ENCODE measurements at regions not wholly inside any gene's neighbourhood (a gene's known extent, or its start where the extent isn't known, plus 50 kb on each side); places are given as distances from the start of the nearest gene placed in this dataset.

GRCh38 chr2:186199029-186199428, 287.0 kb upstream of the ZC3H15 start:
- TF ChIP-seq FOS (IDR thresholded peaks at IDR 0.05; ENCODE audit: borderline replicate concordance, insufficient read depth, low read length) (no peak), POLR2A (IDR thresholded peaks at IDR 0.05; ENCODE audit: low read depth, low read length) (no peak), JUN (IDR thresholded peaks at IDR 0.05; ENCODE audit: borderline replicate concordance, insufficient read depth, insufficient read length, low read depth) (no peak), CTCF (IDR thresholded peaks at IDR 0.05; ENCODE audit: extremely low read depth in 1 of 2, insufficient read depth in 1 of 2, low read depth in 1 of 2, low read length in 2 of 2) (no peak), GATA2 (IDR thresholded peaks at IDR 0.05; ENCODE audit: insufficient read depth, insufficient read length, low read depth, low read length) (no peak), POLR2AphosphoS5 (IDR thresholded peaks at IDR 0.05; ENCODE audit: insufficient read depth, low read depth, low read length) (no peak)
- TF ChIP-seq, protein P1, sequence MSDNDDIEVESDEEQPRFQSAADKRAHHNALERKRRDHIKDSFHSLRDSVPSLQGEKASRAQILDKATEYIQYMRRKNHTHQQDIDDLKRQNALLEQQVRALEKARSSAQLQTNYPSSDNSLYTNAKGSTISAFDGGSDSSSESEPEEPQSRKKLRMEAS (IDR thresholded peaks at IDR 0.05; ENCODE audit: insufficient read depth, insufficient read length) = no peak
- no peak overlapping the region for H3K4me3 ChIP-seq (replicated peaks in 1 of 3; ENCODE audit: insufficient read depth in 1 of 3, low read depth in 1 of 3, low read length in 3 of 3)
- no peaks in the 10 kb centered on the region for H3K27me3 ChIP-seq (ENCODE audit: control insufficient read depth in 2 of 2, insufficient read depth in 2 of 2, low read length in 2 of 2)
- dilution Hi-C loops (cut with MboI; ENCODE audit: extremely low pct_ligation_motif_present, low sequenced_read_pairs) = no loop called here
- no peak overlapping the region for H3K4me2 ChIP-seq (ENCODE audit: insufficient read depth, low read length)
- H3K79me2 ChIP-seq (ENCODE audit: control insufficient read depth, insufficient read depth, low read length) = no peaks in the 10 kb centered on the region
- no peaks in the 10 kb centered on the region for H3K9me1 ChIP-seq (replicated peaks; ENCODE audit: control insufficient read depth, extremely low read depth, insufficient read depth, low read length)
- no peak for FAIRE-seq
- H4K20me1 ChIP-seq (replicated peaks; ENCODE audit: control insufficient read depth, extremely low read depth, insufficient read depth, low read length) = no peaks in the 10 kb centered on the region
- H3K4me1 ChIP-seq (ENCODE audit: control insufficient read depth, extremely low read depth, insufficient read depth, low read length) = no peaks in the 10 kb centered on the region
- H3K9me3 ChIP-seq (replicated peaks; ENCODE audit: control insufficient read depth, insufficient read depth, low read length) = no peaks in the 10 kb centered on the region
- no peaks in the 10 kb centered on the region for H3K36me3 ChIP-seq (ENCODE audit: control insufficient read depth in 2 of 2, extremely low read depth in 1 of 2, insufficient read depth in 2 of 2, low read length in 2 of 2)
- no peak overlapping the region for H2AFZ ChIP-seq (ENCODE audit: low read depth, low read length)
- intact Hi-C loops (cut with micrococcal nuclease) = no loop called here
- no TSS peak for BruUV-seq (replicated peaks)
- no peak for DNase-seq (ENCODE audit: low read depth, low spot score)
- H3K9ac ChIP-seq (replicated peaks; ENCODE audit: extremely low read depth, insufficient read depth, low read length) = no peak overlapping the region
- ChIA-PET POLR2A (no interaction called here), CTCF (no interaction called here)
- H3K27ac ChIP-seq (ENCODE audit: insufficient read depth, low read depth, low read length) = no peak overlapping the region

All from endothelial cell of umbilical vein (primary cell).